GM12878 (cell line): ENCODE measurements at regions not wholly inside any gene's neighbourhood (a gene's known extent, or its start where the extent isn't known, plus 50 kb on each side); places are given as distances from the start of the nearest gene placed in this dataset.

Source experiments
- ATAC-seq: fragments of 200-7000 bp; cut with Tn5 transposase; 3 replicates; pipeline ENCODE4 v1.9.1; 2020; ENCODE audit warnings: mild to moderate bottlenecking, moderate library complexity
- BruUV-seq: library from RNA; stranded (reverse); fragments of 400-500 nt; replicated peaks from 2 replicates; lab custom pipeline; 2021; lab: Mats Ljungman, UMichigan
- CTCF ChIA-PET: fragments of 300-600 bp; sonication (Branson Sonifier 250); formaldehyde crosslinking; extraction: SDS; loops from one replicate; lab custom pipeline; 2021; ENCODE audit warnings: inconsistent platforms; lab: Yijun Ruan, JAX
- POLR2A ChIA-PET: fragments of 350-600 bp; formaldehyde crosslinking; extraction: SDS; loops from one replicate; lab custom pipeline; 2021; ENCODE audit warnings: inconsistent platforms; lab: Charles Lee
- RAD21 ChIA-PET: fragments of 300-600 bp; sonication (Branson Sonifier 250); formaldehyde crosslinking; loops from one replicate; lab custom pipeline; 2023; ENCODE audit warnings: antibody characterized with exemption; ENCODE audit not compliant: unreplicated experiment; lab: Charles Lee
- SMC1A ChIA-PET: fragments of 300-600 bp; sonication (Branson Sonifier 250); formaldehyde crosslinking; loops from one replicate; lab custom pipeline; 2023; ENCODE audit not compliant: unreplicated experiment, uncharacterized antibody; lab: Charles Lee
- DNase-seq: peaks from one replicate; pipeline ENCODE4 v3.0.0-alpha.2; 2011; ENCODE audit warnings: low read depth, low spot score
- FAIRE-seq: peaks from 3 replicates; lab custom pipeline; 2011; peaks lifted over from hg19 to GRCh38; lab: Jason Lieb, UNC
- H2AFZ ChIP-seq: 2 replicates; pipeline ENCODE4 v1.6.0; 2011; ENCODE audit warnings: low read depth, low read length, control low read depth; ENCODE audit not compliant: control insufficient read depth
- H3K27ac ChIP-seq: 2 replicates; pipeline ENCODE4 v1.5.1; 2011; ENCODE audit warnings: control low read depth; ENCODE audit not compliant: control insufficient read depth, insufficient read depth
- H3K27me3 ChIP-seq, 2 experiments: replicated peaks in 1 of 2; 2 replicates each; pipeline versions ENCODE4 v1.6.0 to v1.6.1; 2011; ENCODE audit warnings: low read length in 1 of 2; ENCODE audit not compliant: control insufficient read depth in 2 of 2, insufficient read depth in 2 of 2
- H3K36me3 ChIP-seq, 2 experiments: 2 replicates each; pipeline ENCODE4 v1.5.1; 2011; ENCODE audit warnings: low read length in 1 of 2; ENCODE audit not compliant: control insufficient read depth in 2 of 2, insufficient read depth in 2 of 2
- H3K4me1 ChIP-seq: 2 replicates; pipeline ENCODE4 v1.6.1; 2011; ENCODE audit warnings: mild to moderate bottlenecking, low read length, moderate library complexity, mixed read lengths; ENCODE audit not compliant: control insufficient read depth, insufficient read depth
- H3K4me2 ChIP-seq: 2 replicates; pipeline ENCODE4 v1.6.0; 2011; ENCODE audit warnings: control low read depth; ENCODE audit not compliant: control insufficient read depth, insufficient read depth
- H3K4me3 ChIP-seq: fragments of 200-600 bp; sonication (generic); 2 replicates; pipeline ENCODE4 v1.5.1; 2016
- H3K79me2 ChIP-seq: 2 replicates; pipeline ENCODE4 v1.6.0; 2011; ENCODE audit warnings: low read length; ENCODE audit not compliant: control insufficient read depth, insufficient read depth
- H3K9ac ChIP-seq: 2 replicates; pipeline ENCODE4 v1.8.0; 2011; ENCODE audit warnings: low read length, control low read depth, mixed read lengths; ENCODE audit not compliant: control insufficient read depth, insufficient read depth
- H3K9me3 ChIP-seq: replicated peaks from 3 replicates; pipeline ENCODE4 v1.5.1; 2011; ENCODE audit warnings: mild to moderate bottlenecking, low read length; ENCODE audit not compliant: control insufficient read depth, insufficient read depth
- H4K20me1 ChIP-seq: 2 replicates; pipeline ENCODE4 v1.6.0; 2011; ENCODE audit not compliant: control insufficient read depth, insufficient read depth
- BRCA1 ChIP-seq: IDR thresholded peaks from 2 replicates; pipeline ENCODE4 v1.6.1; 2011; ENCODE audit warnings: low read depth, low read length, improper control_type of control experiment
- CREB1 ChIP-seq: IDR thresholded peaks from 2 replicates; pipeline ENCODE4 v1.6.1; 2012; ENCODE audit warnings: low read depth, mild to moderate bottlenecking, inconsistent platforms
- HDGF ChIP-seq: fragments of 450-650 bp; IDR thresholded peaks from 2 replicates; pipeline ENCODE4 v1.6.1; 2016; ENCODE audit warnings: antibody characterized with exemption
- KLF5 ChIP-seq: fragments of 450-650 bp; IDR thresholded peaks from 2 replicates; pipeline ENCODE4 v1.6.1; 2014; ENCODE audit warnings: mild to moderate bottlenecking; ENCODE audit not compliant: partially characterized antibody
- PAX5 ChIP-seq: IDR thresholded peaks from 2 replicates; pipeline ENCODE4 v1.6.1; 2011; ENCODE audit warnings: low read depth, low read length, borderline replicate concordance
- RELA ChIP-seq: fragments of 450-650 bp; IDR thresholded peaks from 2 replicates; pipeline ENCODE4 v1.8.0; 2014; ENCODE audit warnings: borderline replicate concordance; ENCODE audit not compliant: partially characterized antibody
- RUNX3 ChIP-seq: IDR thresholded peaks from 2 replicates; pipeline ENCODE4 v1.6.1; 2012; ENCODE audit warnings: low read length, inconsistent platforms
- SKIL ChIP-seq: fragments of 450-650 bp; IDR thresholded peaks from 2 replicates; pipeline ENCODE4 v1.6.1; 2017; ENCODE audit warnings: mild to moderate bottlenecking, low read depth, inconsistent platforms; ENCODE audit not compliant: poor library complexity, severe bottlenecking
- TCF12 ChIP-seq: IDR thresholded peaks from 2 replicates; pipeline ENCODE4 v1.6.1; 2011; ENCODE audit warnings: low read depth, mild to moderate bottlenecking, low read length
- YY1 ChIP-seq: IDR thresholded peaks from 2 replicates; pipeline ENCODE4 v1.6.1; 2011; ENCODE audit warnings: low read depth, mild to moderate bottlenecking, low read length
- ZNF274 ChIP-seq: IDR thresholded peaks from one replicate; pipeline ENCODE4 v1.8.0; 2011; ENCODE audit not compliant: insufficient read length, insufficient read depth
- ZSCAN29 ChIP-seq: fragments of 450-650 bp; IDR thresholded peaks from 2 replicates; pipeline ENCODE4 v1.6.1; 2017; ENCODE audit warnings: mild to moderate bottlenecking, moderate library complexity
- WGBS: methylation state at CpG from one replicate; pipeline ENCODE4 v1.1.6; 2016; ENCODE audit warnings: low lambda C conversion rate; ENCODE audit not compliant: insufficient replicate concordance, insufficient coverage; ENCODE audit errors: missing lambda C conversion rate; 5-methylcytosine and 5-hydroxymethylcytosine counted together
- in situ Hi-C: fragments of 300-500 bp; cut with MboI; formaldehyde crosslinking; loops from 9 replicates; pipeline ENCODE4 v1.14.3; 2018; ENCODE audit warnings: mixed read lengths
- intact Hi-C: fragments of 100-400 bp; cut with micrococcal nuclease; formaldehyde crosslinking; loops from one replicate; pipeline ENCODE4 v1.14.2; 2022; ENCODE audit not compliant: unreplicated experiment

- BruUV-seq, result no TSS peak
- CTCF ChIA-PET, result interaction anchor here (1.0 to 3.6 kb wide), 7 partner anchors 11 to 1256 kb away, joined by 3 to 18 read pairs (median 5); no protein-coding TSS in a partner anchor
- SMC1A ChIA-PET, result interaction anchor here (1.4 to 2.1 kb wide), 2 partner anchors 1193 to 1256 kb away, joined by 4 to 5 read pairs; no protein-coding TSS in a partner anchor
- WGBS, result 20% methylated on average over 3 of the region's 3 CpGs
- RAD21 ChIA-PET, result interaction anchor here (1.7 kb wide), 1 partner anchor 1257 kb away, joined by 6 read pairs; no protein-coding TSS in a partner anchor
- Histone ChIP-seq H3K27me3 (no peaks in the 10 kb centered on the region; a peak in 1 of 4 replicates), H3K9me3 (no peaks in the 10 kb centered on the region), H3K27ac (no peak overlapping the region), H3K4me1 (no peaks in the 10 kb centered on the region), H3K36me3 (no peaks in the 10 kb centered on the region), H3K79me2 (no peaks in the 10 kb centered on the region), H3K4me2 (no peak overlapping the region), H2AFZ (no peak overlapping the region), H3K9ac (no peak overlapping the region), H3K4me3 (no peak overlapping the region), H4K20me1 (no peaks in the 10 kb centered on the region)
- DNase-seq (no peak), ATAC-seq (no peak), FAIRE-seq (no peak)
- POLR2A ChIA-PET, result interaction anchor here (0.6 kb wide), 1 partner anchor 22 kb away, joined by 3 read pairs; no protein-coding TSS in a partner anchor
- in situ Hi-C loops (no loop called here), intact Hi-C loops (loop anchor here (2.0 kb wide), 1 partner anchor 701 kb away; no protein-coding TSS in a partner anchor)
- no peak for TF ChIP-seq PAX5
- TF ChIP-seq SKIL, result no peak
- no peak for TF ChIP-seq TCF12
- TF ChIP-seq ZSCAN29, result no peak
- no peak for TF ChIP-seq BRCA1
- TF ChIP-seq RUNX3, result no peak
- no peak for TF ChIP-seq YY1
- TF ChIP-seq RELA, result no peak
- TF ChIP-seq HDGF, result no peak
- TF ChIP-seq KLF5, result no peak
- TF ChIP-seq ZNF274, result no peak
- TF ChIP-seq CREB1, result no peak
These were observed 447.7 kb downstream of the RERGL start for GRCh38 chr12:17642340-17642650.
